Thyroid gland (tissue), 4 donors: ENCODE measurements at regions not wholly inside any gene's neighbourhood (a gene's known extent, or its start where the extent isn't known, plus 50 kb on each side); places are given as distances from the start of the nearest gene placed in this dataset.
A peak's percentile ranks its signal among the peaks of the same experiment; 100 is the strongest.

ENCODE experiments used
- DNase-seq, 2 donors: peaks; one replicate each; pipeline ENCODE4 v3.0.0-alpha.2; 2019
- H3K27ac ChIP-seq, 3 donors: fragments of 200-600 bp; sonication (generic); 1 replicate in 2 of 3; 2 replicates in 1 of 3; pipeline ENCODE4 v1.5.1; 2016 to 2019; ENCODE audit warnings: mild to moderate bottlenecking in 1 of 3, moderate library complexity in 1 of 3
- H3K27me3 ChIP-seq: fragments of 200-600 bp; sonication (generic); one replicate; pipeline ENCODE4 v1.5.1; 2019
- H3K36me3 ChIP-seq, 2 donors: fragments of 200-600 bp; sonication (generic); one replicate each; pipeline ENCODE4 v1.5.1; 2016 to 2019
- H3K4me1 ChIP-seq, 2 donors: fragments of 200-600 bp; sonication (generic); one replicate each; pipeline ENCODE4 v1.5.1; 2017 to 2019
- H3K4me3 ChIP-seq, 3 donors: fragments of 200-600 bp; sonication (generic); replicated peaks in 1 of 3; 1 replicate in 2 of 3; 2 replicates in 1 of 3; pipeline ENCODE4 v1.5.1; 2016; ENCODE audit warnings: mild to moderate bottlenecking in 1 of 3
- H3K9me3 ChIP-seq: fragments of 200-600 bp; sonication (generic); one replicate; pipeline ENCODE4 v1.5.1; 2017
- CTCF ChIP-seq, 6 experiments: fragments of 200-600 bp in 3 of 6; fragments of 450-650 bp in 3 of 6; sonication (generic) in 3 of 6; IDR thresholded peaks; one replicate each; pipeline ENCODE4 v1.5.1; 2016 to 2019; ENCODE audit warnings: antibody characterized with exemption in 6 of 6, mild to moderate bottlenecking in 2 of 6, inconsistent platforms in 1 of 6, moderate library complexity in 1 of 6
- POLR2A ChIP-seq, 2 donors: fragments of 450-650 bp; IDR thresholded peaks; one replicate each; pipeline ENCODE4 v1.6.1; 2017; ENCODE audit warnings: antibody characterized with exemption in 2 of 2, mild to moderate bottlenecking in 2 of 2, moderate library complexity in 1 of 2
- WGBS, 2 donors: methylation state at CpG; one replicate each; pipeline ENCODE4 v1.1.5; 2017; 5-methylcytosine and 5-hydroxymethylcytosine counted together
- intact Hi-C: fragments of 100-400 bp; cut with DNase I; formaldehyde crosslinking; loops from one replicate; pipeline ENCODE4 v1.15.1; 2023

GRCh38 chr2:236744716-236745115, 175.1 kb downstream of the ACKR3 start:
- WGBS, 2 donors, result 81 to 91% methylated on average over 1 of the region's 1 CpG
- no peak for TF ChIP-seq CTCF (IDR thresholded peaks at IDR 0.05)
- TF ChIP-seq POLR2A (IDR thresholded peaks at IDR 0.05), result no peak
- peaks cover 51 to 60% of the 10 kb centered on the region in 2 donors for H3K4me1 ChIP-seq

GRCh38 chr2:236745420-236746210, 176.0 kb downstream of the ACKR3 start:
- H3K4me3 ChIP-seq, result no peak overlapping the region
- H3K9me3 ChIP-seq, result no peaks in the 10 kb centered on the region
- peak; percentile 78 to 88 for DNase-seq
- H3K36me3 ChIP-seq, result no peaks in the 10 kb centered on the region
- peak overlapping the region; percentile 73 to 83 (median 76) for H3K27ac ChIP-seq
- WGBS, 2 donors, result 47 to 52% methylated on average over 5 of the region's 5 CpGs
- no peaks in the 10 kb centered on the region for H3K27me3 ChIP-seq
- intact Hi-C loops, result loop anchor here (10.0 kb wide), 1 partner anchor 171 kb away; no protein-coding TSS in a partner anchor
- peaks cover 51 to 62% of the 10 kb centered on the region in 2 donors for H3K4me1 ChIP-seq
- peak in 1 of 2 donors; percentile 56 for TF ChIP-seq POLR2A (IDR thresholded peaks at IDR 0.05)
- TF ChIP-seq CTCF (IDR thresholded peaks at IDR 0.05), result peak in 1 of 6 experiments; percentile 21

More at GRCh38 chr2:236744716-236745115, 175.1 kb downstream of the ACKR3 start:
- intact Hi-C loops, result loop anchor here (10.0 kb wide), 1 partner anchor 170 kb away; no protein-coding TSS in a partner anchor
- Histone ChIP-seq H3K9me3 (no peaks in the 10 kb centered on the region), H3K27ac (peak overlapping the region; percentile 73 to 83 (median 76)), H3K27me3 (no peaks in the 10 kb centered on the region), H3K36me3 (no peaks in the 10 kb centered on the region), H3K4me3 (no peak overlapping the region)
- DNase-seq, result no peak

- intact Hi-C loops, result loop anchor here (10.0 kb wide), 1 partner anchor 172 kb away; no protein-coding TSS in a partner anchor
- Histone ChIP-seq H3K27me3 (no peaks in the 10 kb centered on the region), H3K4me3 (no peak overlapping the region), H3K9me3 (no peaks in the 10 kb centered on the region), H3K36me3 (no peaks in the 10 kb centered on the region), H3K27ac (peak overlapping the region in 2 of 3 donors; percentile 73 to 83), H3K4me1 (peaks cover 51 to 66% of the 10 kb centered on the region in 2 donors)
- WGBS, 2 donors, result 90 to 93% methylated on average over 11 of the region's 11 CpGs
- DNase-seq, result no peak
- no peak for TF ChIP-seq CTCF (IDR thresholded peaks at IDR 0.05)
- no peak for TF ChIP-seq POLR2A (IDR thresholded peaks at IDR 0.05)
These were observed 177.2 kb downstream of the ACKR3 start for GRCh38 chr2:236746833-236747232.

GRCh38 chr2:236747426-236747825, 177.8 kb downstream of the ACKR3 start:
- H3K27ac ChIP-seq, result peak overlapping the region in 1 of 3 donors; percentile 83
- H3K4me3 ChIP-seq, result no peak overlapping the region
- intact Hi-C loops, result loop anchor here (10.0 kb wide), 1 partner anchor 173 kb away; no protein-coding TSS in a partner anchor
- DNase-seq, result peak in 1 of 2 donors; percentile 38
- TF ChIP-seq CTCF (IDR thresholded peaks at IDR 0.05) (no peak), POLR2A (IDR thresholded peaks at IDR 0.05) (no peak)
- H3K9me3 ChIP-seq, result no peaks in the 10 kb centered on the region
- no peaks in the 10 kb centered on the region for H3K27me3 ChIP-seq
- H3K36me3 ChIP-seq, result no peaks in the 10 kb centered on the region
- 64 to 70% methylated on average over 7 of the region's 7 CpGs for WGBS, 2 donors
- peaks cover 55 to 72% of the 10 kb centered on the region in 2 donors for H3K4me1 ChIP-seq

- no peak overlapping the region for H3K4me3 ChIP-seq
- DNase-seq, result peak in 1 of 2 donors; percentile 47
- 42 to 52% methylated on average over 4 to 5 of the region's 5 CpGs for WGBS, 2 donors
- H3K9me3 ChIP-seq, result no peaks in the 10 kb centered on the region
- intact Hi-C loops, result loop anchor here (10.0 kb wide), 1 partner anchor 173 kb away; no protein-coding TSS in a partner anchor
- no peaks in the 10 kb centered on the region for H3K36me3 ChIP-seq
- TF ChIP-seq POLR2A (IDR thresholded peaks at IDR 0.05) (no peak), CTCF (IDR thresholded peaks at IDR 0.05) (no peak)
- no peaks in the 10 kb centered on the region for H3K27me3 ChIP-seq
- peaks cover 60 to 77% of the 10 kb centered on the region in 2 donors for H3K4me1 ChIP-seq
- peak overlapping the region; percentile 35 to 83 (median 55) for H3K27ac ChIP-seq
These were observed 178.3 kb downstream of the ACKR3 start for GRCh38 chr2:236747925-236748324.
